AG09319 (cell line): ENCODE measurements at regions not wholly inside any gene's neighbourhood (a gene's known extent, or its start where the extent isn't known, plus 50 kb on each side); places are given as distances from the start of the nearest gene placed in this dataset.
A peak's percentile ranks its signal among the peaks of the same experiment; 100 is the strongest.

Source experiments
- DNase-seq: peaks from one replicate; pipeline ENCODE4 v3.0.0-alpha.2; 2010; ENCODE audit warnings: low read depth; ENCODE audit errors: extremely low read depth
- CTCF ChIP-seq: IDR thresholded peaks from 2 replicates; pipeline ENCODE4 v1.5.1; 2011; ENCODE audit warnings: low read depth, mild to moderate bottlenecking, inconsistent platforms, low read length, moderate library complexity

GRCh38 chr6:14322841-14323240, 205.3 kb downstream of the CD83 start:
- no peak for DNase-seq
- TF ChIP-seq CTCF: no peak

- no peak for DNase-seq
- no peak for TF ChIP-seq CTCF
These were observed 209.2 kb downstream of the CD83 start for GRCh38 chr6:14326774-14327173.

GRCh38 chr6:14328163-14328562, 210.6 kb downstream of the CD83 start:
- no peak for DNase-seq
- TF ChIP-seq CTCF: no peak

- DNase-seq: peak; percentile 50
These were observed 216.2 kb downstream of the CD83 start for GRCh38 chr6:14333556-14334305.

GRCh38 chr6:14335071-14335470, 217.5 kb downstream of the CD83 start:
- no peak for TF ChIP-seq CTCF
- no peak for DNase-seq

More at GRCh38 chr6:14333556-14334305, 216.2 kb downstream of the CD83 start:
- no peak for TF ChIP-seq CTCF

GRCh38 chr6:14337152-14337551, 219.6 kb downstream of the CD83 start:
- no peak for DNase-seq
- TF ChIP-seq CTCF: no peak

GRCh38 chr6:14339172-14339571, 221.6 kb downstream of the CD83 start:
- DNase-seq: no peak
- TF ChIP-seq CTCF: no peak
